ENCODE measurements at regions not wholly inside any gene's neighbourhood (a gene's known extent, or its start where the extent isn't known, plus 50 kb on each side); places are given as distances from the start of the nearest gene placed in this dataset.

- TF ChIP-seq CTCF (IDR thresholded peaks at IDR 0.05; ENCODE audit: low read depth, low read length, missing input control) (no peak), TAF1 (conservative IDR thresholded peaks at IDR 0.05) (no peak)
Observed at GRCh38 chr15:58282060-58282708, 144.0 kb downstream of the AQP9 start.

Measured in liver (tissue), 3 donors.